Heart left ventricle (tissue), 16 donors: ENCODE measurements at regions not wholly inside any gene's neighbourhood (a gene's known extent, or its start where the extent isn't known, plus 50 kb on each side); places are given as distances from the start of the nearest gene placed in this dataset.

Experiments
- ATAC-seq, 4 donors: fragments of 200-7000 bp; cut with Tn5 transposase; one replicate each; pipeline ENCODE4 v1.9.1; 2020 to 2022; ENCODE audit warnings: moderate library complexity in 4 of 4, mild to moderate bottlenecking in 3 of 4, moderate number of reproducible peaks in 1 of 4
- DNase-seq, 5 donors: peaks; one replicate each; pipeline ENCODE4 v3.0.0-alpha.2; 2020
- H3K27ac ChIP-seq, 12 donors: fragments of 200-600 bp; sonication (generic) in 4 of 12; one replicate each; pipeline versions ENCODE4 v1.5.0 to v1.8.0; 2016 to 2022; ENCODE audit warnings: mild to moderate bottlenecking in 2 of 12
- H3K27me3 ChIP-seq, 9 donors: fragments of 200-600 bp; sonication (generic) in 2 of 9; one replicate each; pipeline versions ENCODE4 v1.5.1 to v1.8.0; 2016 to 2022; ENCODE audit warnings: mild to moderate bottlenecking in 3 of 9
- H3K36me3 ChIP-seq, 9 donors: fragments of 200-600 bp; sonication (generic) in 2 of 9; one replicate each; pipeline versions ENCODE4 v1.5.0 to v1.8.0; 2018 to 2022; ENCODE audit warnings: mild to moderate bottlenecking in 2 of 9
- H3K4me1 ChIP-seq, 12 donors: fragments of 200-600 bp; sonication (generic) in 4 of 12; one replicate each; pipeline versions ENCODE4 v1.5.0 to v1.8.0; 2016 to 2022; ENCODE audit warnings: mild to moderate bottlenecking in 3 of 12
- H3K4me3 ChIP-seq, 12 donors: fragments of 200-600 bp; sonication (generic) in 4 of 12; one replicate each; pipeline versions ENCODE4 v1.5.0 to v1.8.0; 2017 to 2022; ENCODE audit warnings: mild to moderate bottlenecking in 9 of 12, moderate library complexity in 4 of 12
- H3K9me3 ChIP-seq, 12 donors: fragments of 200-600 bp; sonication (generic) in 4 of 12; one replicate each; pipeline versions ENCODE4 v1.5.0 to v1.8.0; 2016 to 2022; ENCODE audit warnings: mild to moderate bottlenecking in 1 of 12
- CTCF ChIP-seq, 12 donors: fragments of 200-600 bp; sonication (generic) in 4 of 12; IDR thresholded peaks; one replicate each; pipeline versions ENCODE4 v1.5.0 to v1.8.0; 2018 to 2022; ENCODE audit warnings: antibody characterized with exemption in 12 of 12, mild to moderate bottlenecking in 5 of 12
- POLR2A ChIP-seq, 2 donors: fragments of 450-650 bp; IDR thresholded peaks; one replicate each; pipeline ENCODE4 v1.6.1; 2017; ENCODE audit warnings: antibody characterized with exemption in 2 of 2, mild to moderate bottlenecking in 2 of 2, moderate library complexity in 2 of 2
- WGBS, 4 donors: extraction: QIAGEN DNeasy Blood & Tissue Kit in 2 of 4; methylation state at CpG; one replicate each; pipeline versions ENCODE4 v1.1.5 to v1.1.7; 2013 to 2018; 5-methylcytosine and 5-hydroxymethylcytosine counted together
- intact Hi-C, 10 donors: fragments of 100-400 bp; cut with DNase I; formaldehyde crosslinking; loops; one replicate each; pipeline versions ENCODE4 v1.11.1 to v1.14.2; 2022
- donor health status: ischemic (EF 13 %, LVEDD 7.1; RV severe dilation, severe dysfunction).
- donor health status: healthy with polysubstance abuse.
- donor health status: DM: no; HTN: yes; CAD: no.
- donor health status: DM: no; HTN: no; CAD: no.
- donor health status: ischemic (EF 25% LVEDD 6.9; RV normal size, moderate dysfunction).
- donor health status: ischemic (EF 25% LVEDD 5.7; RV mildly dilated, moderate dysfunction).
- donor health status: healthy.
- donor health status: DM: yes; HTN: yes; CAD: no.
- donor health status: ischemic (EF 35%, LVEDD 5.7; RV mildly dilated, moderate dysfunction).
- donor health status: nonischemic (EF 11% LVEDD 7.7; RV severe dilation, severe dysfunction).
- donor health status: DM: yes; HTN: yes; CAD: no.
- donor health status: PGD.
- donor health status: ischemic (EF 29% LVEDD 5.4; RV normal size, mild dysfunction).
- donor health status: nonischemic (EF 23%, LVEDD 6.1; RV moderate dilation, normal function).

- no peaks in the 10 kb centered on the region for H3K36me3 ChIP-seq
- H3K4me3 ChIP-seq: no peak overlapping the region
- intact Hi-C loops: no loop called here
- WGBS, 4 donors: 84 to 93% (median 90%) methylated on average over 8 to 20 of the region's 20 CpGs
- H3K27me3 ChIP-seq: peaks cover 0 to 21% (median 0%) of the 10 kb centered on the region in 9 donors
- peaks cover 0 to 12% (median 0%) of the 10 kb centered on the region in 12 donors for H3K4me1 ChIP-seq
- peak in 3 of 5 donors; percentile 14 to 33 (median 15) for DNase-seq
- TF ChIP-seq POLR2A (IDR thresholded peaks at IDR 0.05) (no peak), CTCF (IDR thresholded peaks at IDR 0.05) (no peak)
- no peak overlapping the region for H3K27ac ChIP-seq
- no peak for ATAC-seq
- peaks cover 0 to 28% (median 9%) of the 10 kb centered on the region in 12 donors for H3K9me3 ChIP-seq
These were observed 197.0 kb upstream of the C14orf180 start for GRCh38 chr14:104382361-104383087.

- intact Hi-C loops: no loop called here
- TF ChIP-seq CTCF (IDR thresholded peaks at IDR 0.05) (no peak), POLR2A (IDR thresholded peaks at IDR 0.05) (no peak)
- peak in 3 of 5 donors; percentile 6 to 54 (median 6) for DNase-seq
These were observed 196.2 kb upstream of the C14orf180 start for GRCh38 chr14:104383088-104383995.

GRCh38 chr14:104383996-104384775 is 195.4 kb upstream of the C14orf180 start:
- no peak overlapping the region for H3K27ac ChIP-seq
- peaks cover 0 to 28% (median 9%) of the 10 kb centered on the region in 12 donors for H3K9me3 ChIP-seq
- H3K4me3 ChIP-seq: no peak overlapping the region
- no peak for TF ChIP-seq POLR2A (IDR thresholded peaks at IDR 0.05)
- TF ChIP-seq CTCF (IDR thresholded peaks at IDR 0.05): no peak
- peaks cover 0 to 18% (median 0%) of the 10 kb centered on the region in 9 donors for H3K27me3 ChIP-seq
- intact Hi-C loops: no loop called here
- WGBS, 4 donors: 41 to 46% (median 43%) methylated on average over 18 to 19 of the region's 19 CpGs
- H3K4me1 ChIP-seq: peaks cover 0 to 12% (median under 1%) of the 10 kb centered on the region in 12 donors
- ATAC-seq: peak in 1 of 4 donors; percentile 19
- no peaks in the 10 kb centered on the region for H3K36me3 ChIP-seq
- DNase-seq: peak in 2 of 5 donors; percentile 27 to 42

More at GRCh38 chr14:104383088-104383995, 196.2 kb upstream of the C14orf180 start:
- no peak overlapping the region for H3K4me3 ChIP-seq
- H3K27me3 ChIP-seq: peaks cover 0 to 21% (median 0%) of the 10 kb centered on the region in 9 donors
- ATAC-seq: peak in 2 of 4 donors; percentile 6 to 16
- H3K9me3 ChIP-seq: peaks cover 0 to 28% (median 9%) of the 10 kb centered on the region in 12 donors
- no peak overlapping the region for H3K27ac ChIP-seq
- WGBS, 4 donors: 27 to 38% (median 32%) methylated on average over 21 to 26 of the region's 26 CpGs
- no peaks in the 10 kb centered on the region for H3K36me3 ChIP-seq
- peaks cover 0 to 12% (median 0%) of the 10 kb centered on the region in 12 donors for H3K4me1 ChIP-seq
